GM10248 (cell line): ENCODE measurements at regions not wholly inside any gene's neighbourhood (a gene's known extent, or its start where the extent isn't known, plus 50 kb on each side); places are given as distances from the start of the nearest gene placed in this dataset.
A peak's percentile ranks its signal among the peaks of the same experiment; 100 is the strongest.
"Not testable (repeated sequence)": the region's sequence is repeated elsewhere in the genome, so short reads cannot be mapped to it uniquely, and the experiment has no call there.

Source experiments
- CTCF ChIA-PET: fragments of 300-600 bp; sonication (Branson Sonifier 250); formaldehyde crosslinking; extraction: SDS; loops from one replicate; lab custom pipeline; 2021; ENCODE audit warnings: antibody characterized with exemption; lab: Yijun Ruan, JAX
- POLR2A ChIA-PET: fragments of 350-650 bp; sonication (Branson Sonifier 250); formaldehyde crosslinking; extraction: SDS; loops from one replicate; lab custom pipeline; 2020; ENCODE audit warnings: antibody characterized with exemption; lab: Yijun Ruan, JAX
- DNase-seq: peaks from one replicate; pipeline ENCODE4 v3.0.0; 2012; ENCODE audit errors: extremely low spot score
- CTCF ChIP-seq: IDR thresholded peaks from 2 replicates; pipeline ENCODE4 v1.5.1; 2012; ENCODE audit warnings: mild to moderate bottlenecking, low read depth; ENCODE audit errors: extremely low read depth, missing control alignments, control extremely low read depth

GRCh38 chr2:221969830-221970144, 329.0 kb downstream of the PAX3 start:
- CTCF ChIA-PET: interaction anchor here (1.5 kb wide), 1 partner anchor 10 kb away, joined by 3 read pairs; no protein-coding TSS in a partner anchor
- TF ChIP-seq CTCF: no peak
- POLR2A ChIA-PET: no interaction called here
- DNase-seq: no peak

GRCh38 chr2:221969087-221969829, 329.5 kb downstream of the PAX3 start:
- peak; percentile 66 for TF ChIP-seq CTCF
- POLR2A ChIA-PET: no interaction called here
- DNase-seq: peak; percentile 29
- CTCF ChIA-PET: interaction anchor here (1.5 kb wide), 1 partner anchor 10 kb away, joined by 3 read pairs; no protein-coding TSS in a partner anchor

- no peak for TF ChIP-seq CTCF
- POLR2A ChIA-PET: no interaction called here
- CTCF ChIA-PET: interaction anchor here (2.3 kb wide), 1 partner anchor 10 kb away, joined by 5 read pairs; no protein-coding TSS in a partner anchor
- DNase-seq: no peak
Observed at GRCh38 chr2:221962186-221962585, 336.6 kb downstream of the PAX3 start.

- CTCF ChIA-PET: interaction anchor here (2.3 kb wide), 1 partner anchor 10 kb away, joined by 5 read pairs; no protein-coding TSS in a partner anchor
- POLR2A ChIA-PET: no interaction called here
- no peak for TF ChIP-seq CTCF
- no peak for DNase-seq
Observed at GRCh38 chr2:221961561-221961960, 337.2 kb downstream of the PAX3 start.

- POLR2A ChIA-PET: no interaction called here
- CTCF ChIA-PET: interaction anchor here (1.3 kb wide), 1 partner anchor 12 kb away, joined by 4 read pairs; no protein-coding TSS in a partner anchor
- TF ChIP-seq CTCF: no peak
- no peak for DNase-seq
Observed at GRCh38 chr2:221958224-221958623, 340.6 kb downstream of the PAX3 start.

- ChIA-PET POLR2A (no interaction called here), CTCF (no interaction called here)
- DNase-seq: no peak
- no peak for TF ChIP-seq CTCF
Observed at GRCh38 chr2:221948076-221948475, 350.7 kb downstream of the PAX3 start.

- DNase-seq, CTCF ChIA-PET, POLR2A ChIA-PET: not testable (repeated sequence)
Observed at GRCh38 chr2:221944452-221944851, 354.3 kb downstream of the PAX3 start.
